MM.1S (cell line): ENCODE measurements at regions not wholly inside any gene's neighbourhood (a gene's known extent, or its start where the extent isn't known, plus 50 kb on each side); places are given as distances from the start of the nearest gene placed in this dataset.

Source experiments
- DNase-seq: peaks from one replicate; pipeline ENCODE4 v3.0.0-alpha.2; 2015
- H2AFZ ChIP-seq: fragments of 300-600 bp; sonication (generic); 2 replicates; pipeline ENCODE4 v1.6.0; 2016; ENCODE audit warnings: antibody characterized with exemption, low read length
- H3F3A ChIP-seq: fragments of 300-600 bp; sonication (generic); 2 replicates; pipeline ENCODE4 v1.6.1; 2016; ENCODE audit warnings: mild to moderate bottlenecking, antibody characterized with exemption, low read length, moderate library complexity, mixed read lengths; ENCODE audit not compliant: insufficient read depth
- H3K27ac ChIP-seq: fragments of 300-600 bp; sonication (generic); 2 replicates; pipeline ENCODE4 v1.5.1; 2016; ENCODE audit warnings: mild to moderate bottlenecking, low read length
- H3K27me3 ChIP-seq: fragments of 300-600 bp; sonication (generic); replicated peaks from 2 replicates; pipeline ENCODE4 v1.6.0; 2016; ENCODE audit warnings: low read length; ENCODE audit not compliant: insufficient read depth
- H3K36me3 ChIP-seq: fragments of 300-600 bp; sonication (generic); replicated peaks from 2 replicates; pipeline ENCODE4 v1.6.1; 2016; ENCODE audit warnings: mild to moderate bottlenecking, low read length, mixed read lengths; ENCODE audit not compliant: insufficient read depth
- H3K4me1 ChIP-seq: fragments of 300-600 bp; sonication (generic); 2 replicates; pipeline ENCODE4 v1.6.1; 2016; ENCODE audit warnings: low read length, mixed read lengths
- H3K4me2 ChIP-seq: fragments of 300-600 bp; sonication (generic); 2 replicates; pipeline ENCODE4 v1.6.0; 2016; ENCODE audit warnings: low read depth, low read length
- H3K4me3 ChIP-seq: fragments of 300-600 bp; sonication (generic); 2 replicates; pipeline ENCODE4 v1.5.1; 2016; ENCODE audit warnings: low read length, mixed read lengths
- H3K79me2 ChIP-seq: fragments of 300-600 bp; sonication (generic); 2 replicates; pipeline ENCODE4 v1.6.1; 2016; ENCODE audit warnings: mixed run types, low read length, mixed read lengths
- H3K9ac ChIP-seq: fragments of 300-600 bp; sonication (generic); 2 replicates; pipeline ENCODE4 v1.6.1; 2016; ENCODE audit warnings: low read length, mixed read lengths
- H3K9me2 ChIP-seq: fragments of 300-600 bp; sonication (generic); replicated peaks from 2 replicates; pipeline ENCODE4 v1.6.1; 2016; ENCODE audit warnings: mild to moderate bottlenecking, low read length, mixed read lengths; ENCODE audit not compliant: insufficient read depth
- H3K9me3 ChIP-seq: fragments of 300-600 bp; sonication (generic); replicated peaks from 2 replicates; pipeline ENCODE4 v1.6.1; 2016; ENCODE audit warnings: mild to moderate bottlenecking, low read length, mixed read lengths; ENCODE audit not compliant: insufficient read depth
- H4K20me1 ChIP-seq: fragments of 300-600 bp; sonication (generic); 2 replicates; pipeline ENCODE4 v1.6.1; 2016; ENCODE audit warnings: mild to moderate bottlenecking, low read length, moderate library complexity, mixed read lengths; ENCODE audit not compliant: insufficient read depth
- EZH2 ChIP-seq: fragments of 300-600 bp; sonication (generic); optimal IDR thresholded peaks from 2 replicates; pipeline ENCODE3; 2017; ENCODE audit warnings: low read depth, mild to moderate bottlenecking, antibody characterized with exemption, low read length, mixed read lengths
- EZH2phosphoT487 ChIP-seq: fragments of 300-600 bp; sonication (generic); IDR thresholded peaks from 2 replicates; pipeline ENCODE4 v1.6.1; 2018; ENCODE audit warnings: antibody characterized with exemption, low read length
- TF ChIP-seq, protein P1 (sequence below): fragments of 300-600 bp; sonication (generic); IDR thresholded peaks from 2 replicates; pipeline ENCODE4 v1.5.1; 2016; ENCODE audit warnings: antibody characterized with exemption, low read length, mixed read lengths

- no peak overlapping the region for H2AFZ ChIP-seq
- peaks cover 20% of the 10 kb centered on the region for H3K4me1 ChIP-seq
- DNase-seq = peak; percentile 13
- H3K27me3 ChIP-seq = no peaks in the 10 kb centered on the region
- no peaks in the 10 kb centered on the region for H3K36me3 ChIP-seq
- H3K27ac ChIP-seq = peak overlapping the region; percentile 11; the same call in 1 of the 2 replicates
- peak overlapping the region; percentile 21; the same call in 1 of the 2 replicates for H3K4me3 ChIP-seq
- H3K79me2 ChIP-seq = no peaks in the 10 kb centered on the region
- no peaks in the 10 kb centered on the region for H3K9me2 ChIP-seq
- no peak for TF ChIP-seq EZH2phosphoT487
- TF ChIP-seq, protein P1, sequence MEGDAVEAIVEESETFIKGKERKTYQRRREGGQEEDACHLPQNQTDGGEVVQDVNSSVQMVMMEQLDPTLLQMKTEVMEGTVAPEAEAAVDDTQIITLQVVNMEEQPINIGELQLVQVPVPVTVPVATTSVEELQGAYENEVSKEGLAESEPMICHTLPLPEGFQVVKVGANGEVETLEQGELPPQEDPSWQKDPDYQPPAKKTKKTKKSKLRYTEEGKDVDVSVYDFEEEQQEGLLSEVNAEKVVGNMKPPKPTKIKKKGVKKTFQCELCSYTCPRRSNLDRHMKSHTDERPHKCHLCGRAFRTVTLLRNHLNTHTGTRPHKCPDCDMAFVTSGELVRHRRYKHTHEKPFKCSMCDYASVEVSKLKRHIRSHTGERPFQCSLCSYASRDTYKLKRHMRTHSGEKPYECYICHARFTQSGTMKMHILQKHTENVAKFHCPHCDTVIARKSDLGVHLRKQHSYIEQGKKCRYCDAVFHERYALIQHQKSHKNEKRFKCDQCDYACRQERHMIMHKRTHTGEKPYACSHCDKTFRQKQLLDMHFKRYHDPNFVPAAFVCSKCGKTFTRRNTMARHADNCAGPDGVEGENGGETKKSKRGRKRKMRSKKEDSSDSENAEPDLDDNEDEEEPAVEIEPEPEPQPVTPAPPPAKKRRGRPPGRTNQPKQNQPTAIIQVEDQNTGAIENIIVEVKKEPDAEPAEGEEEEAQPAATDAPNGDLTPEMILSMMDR = no peak
- TF ChIP-seq EZH2 = no peak
- peak overlapping the region; percentile 57 for H3K4me2 ChIP-seq
- no peaks in the 10 kb centered on the region for H3K9me3 ChIP-seq
- peaks cover 6% of the 10 kb centered on the region; the same call in 1 of the 2 replicates for H3F3A ChIP-seq
- no peaks in the 10 kb centered on the region for H4K20me1 ChIP-seq
- no peak overlapping the region for H3K9ac ChIP-seq
These were observed 62.7 kb upstream of the GRAMD2B start for GRCh38 chr5:126360467-126360866.

DNA sequence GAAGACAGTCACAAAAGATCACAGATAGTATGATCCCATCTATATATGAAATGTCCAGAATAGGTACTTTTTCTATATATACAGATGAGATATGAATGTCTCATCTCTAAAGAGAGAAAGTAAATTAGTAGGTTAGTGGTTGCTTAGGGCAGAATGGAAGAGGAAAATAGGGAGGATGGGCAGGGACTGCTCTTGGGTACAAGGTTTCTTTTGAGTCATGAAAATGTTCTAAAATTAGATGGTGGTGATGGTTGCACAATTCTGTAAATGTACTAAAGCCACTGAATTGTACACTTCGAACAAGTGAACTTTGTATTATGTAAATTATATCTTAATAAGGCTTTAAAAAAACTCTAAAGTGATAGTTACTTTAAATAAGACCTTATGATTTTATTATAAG is 59.6 kb upstream of the GRAMD2B start:
- H3K27ac ChIP-seq = no peak overlapping the region
- no peaks in the 10 kb centered on the region for H3K9me2 ChIP-seq
- no peaks in the 10 kb centered on the region for H3K79me2 ChIP-seq
- H3K4me1 ChIP-seq = peaks cover 20% of the 10 kb centered on the region
- H3K9me3 ChIP-seq = no peaks in the 10 kb centered on the region
- no peak overlapping the region for H3K4me3 ChIP-seq
- no peak overlapping the region for H3K4me2 ChIP-seq
- H4K20me1 ChIP-seq = no peaks in the 10 kb centered on the region
- TF ChIP-seq, protein P1 = no peak
- TF ChIP-seq EZH2 (no peak), EZH2phosphoT487 (no peak)
- no peaks in the 10 kb centered on the region for H3K27me3 ChIP-seq
- no peaks in the 10 kb centered on the region for H3K36me3 ChIP-seq
- H3F3A ChIP-seq = peaks cover 6% of the 10 kb centered on the region; the same call in 1 of the 2 replicates
- no peak for DNase-seq
- H3K9ac ChIP-seq = no peak overlapping the region
- H2AFZ ChIP-seq = no peak overlapping the region

- peaks cover 6% of the 10 kb centered on the region; the same call in 1 of the 2 replicates for H3F3A ChIP-seq
- no peak for DNase-seq
- H3K27me3 ChIP-seq = no peaks in the 10 kb centered on the region
- TF ChIP-seq EZH2 = no peak
- TF ChIP-seq, protein P1 = no peak
- no peak for TF ChIP-seq EZH2phosphoT487
- no peaks in the 10 kb centered on the region for H3K79me2 ChIP-seq
- no peak overlapping the region for H3K9ac ChIP-seq
- H3K4me2 ChIP-seq = no peak overlapping the region
- peaks cover 16% of the 10 kb centered on the region for H3K4me1 ChIP-seq
- no peak overlapping the region for H3K4me3 ChIP-seq
- no peaks in the 10 kb centered on the region for H3K9me3 ChIP-seq
- no peaks in the 10 kb centered on the region for H3K36me3 ChIP-seq
- H4K20me1 ChIP-seq = no peaks in the 10 kb centered on the region
- no peaks in the 10 kb centered on the region for H3K9me2 ChIP-seq
- H3K27ac ChIP-seq = no peak overlapping the region
- H2AFZ ChIP-seq = no peak overlapping the region
These were observed 58.9 kb upstream of the GRAMD2B start for GRCh38 chr5:126364206-126364902.
